ENCODE measurements at regions not wholly inside any gene's neighbourhood (a gene's known extent, or its start where the extent isn't known, plus 50 kb on each side); places are given as distances from the start of the nearest gene placed in this dataset.

GRCh38 chr6:4264081-4264480 lies 128.7 kb upstream of the ECI2 start:
- no peak for TF ChIP-seq POLR2AphosphoS5 (IDR thresholded peaks at IDR 0.05; ENCODE audit: borderline replicate concordance, low read depth, low read length)
- TF ChIP-seq EZH2 (IDR thresholded peaks at IDR 0.05), result no peak

Data from SK-N-MC (cell line).